ENCODE measurements at regions not wholly inside any gene's neighbourhood (a gene's known extent, or its start where the extent isn't known, plus 50 kb on each side); places are given as distances from the start of the nearest gene placed in this dataset.

DNA sequence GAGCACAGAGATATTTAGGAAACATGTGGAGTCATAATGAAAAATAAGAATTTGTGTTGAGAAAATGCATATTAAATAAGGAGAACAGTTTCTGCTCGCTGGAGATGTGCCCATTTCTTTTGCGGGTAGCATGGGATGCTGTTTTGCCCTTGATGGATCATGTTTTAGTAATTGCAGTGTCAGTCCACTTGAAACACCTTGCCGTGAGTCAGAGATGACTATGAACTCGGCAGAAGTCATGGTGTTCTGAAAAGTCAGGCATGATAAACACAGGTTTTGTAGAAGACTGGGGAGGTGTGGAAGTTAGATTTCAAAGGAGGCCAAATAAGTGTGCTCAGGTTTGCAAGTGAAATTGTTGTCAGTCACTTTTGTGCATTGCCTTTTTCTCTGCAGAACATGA lies 315.0 kb upstream of the LRRC7 start:
- no peak for TF ChIP-seq ZFX (IDR thresholded peaks at IDR 0.05; ENCODE audit: borderline replicate concordance)
- TF ChIP-seq, protein P1, sequence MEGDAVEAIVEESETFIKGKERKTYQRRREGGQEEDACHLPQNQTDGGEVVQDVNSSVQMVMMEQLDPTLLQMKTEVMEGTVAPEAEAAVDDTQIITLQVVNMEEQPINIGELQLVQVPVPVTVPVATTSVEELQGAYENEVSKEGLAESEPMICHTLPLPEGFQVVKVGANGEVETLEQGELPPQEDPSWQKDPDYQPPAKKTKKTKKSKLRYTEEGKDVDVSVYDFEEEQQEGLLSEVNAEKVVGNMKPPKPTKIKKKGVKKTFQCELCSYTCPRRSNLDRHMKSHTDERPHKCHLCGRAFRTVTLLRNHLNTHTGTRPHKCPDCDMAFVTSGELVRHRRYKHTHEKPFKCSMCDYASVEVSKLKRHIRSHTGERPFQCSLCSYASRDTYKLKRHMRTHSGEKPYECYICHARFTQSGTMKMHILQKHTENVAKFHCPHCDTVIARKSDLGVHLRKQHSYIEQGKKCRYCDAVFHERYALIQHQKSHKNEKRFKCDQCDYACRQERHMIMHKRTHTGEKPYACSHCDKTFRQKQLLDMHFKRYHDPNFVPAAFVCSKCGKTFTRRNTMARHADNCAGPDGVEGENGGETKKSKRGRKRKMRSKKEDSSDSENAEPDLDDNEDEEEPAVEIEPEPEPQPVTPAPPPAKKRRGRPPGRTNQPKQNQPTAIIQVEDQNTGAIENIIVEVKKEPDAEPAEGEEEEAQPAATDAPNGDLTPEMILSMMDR (IDR thresholded peaks at IDR 0.05), result no peak
- H3K27ac ChIP-seq, result no peak overlapping the region

DNA sequence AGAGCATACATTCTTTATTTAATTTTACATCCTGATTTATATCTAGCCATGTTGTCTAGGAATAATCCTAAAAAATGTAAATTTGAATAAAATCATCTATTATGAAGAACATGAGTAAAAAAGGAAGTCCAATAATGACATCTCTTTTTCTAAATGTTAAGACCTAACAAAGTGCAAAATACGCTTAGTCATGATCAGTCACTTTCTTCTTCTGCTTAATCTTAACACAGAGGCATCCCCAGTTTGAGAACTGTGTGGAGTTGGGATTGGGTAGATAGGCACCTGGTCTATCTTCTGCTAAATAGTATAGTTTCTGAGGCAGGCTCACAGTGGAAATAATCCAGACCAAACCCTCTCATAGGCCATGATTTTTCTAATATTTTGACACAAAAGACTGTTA lies 311.7 kb upstream of the LRRC7 start:
- no peak for TF ChIP-seq ZFX (IDR thresholded peaks at IDR 0.05; ENCODE audit: borderline replicate concordance)
- TF ChIP-seq, protein P1 (IDR thresholded peaks at IDR 0.05), result no peak
- H3K27ac ChIP-seq, result no peak overlapping the region

DNA sequence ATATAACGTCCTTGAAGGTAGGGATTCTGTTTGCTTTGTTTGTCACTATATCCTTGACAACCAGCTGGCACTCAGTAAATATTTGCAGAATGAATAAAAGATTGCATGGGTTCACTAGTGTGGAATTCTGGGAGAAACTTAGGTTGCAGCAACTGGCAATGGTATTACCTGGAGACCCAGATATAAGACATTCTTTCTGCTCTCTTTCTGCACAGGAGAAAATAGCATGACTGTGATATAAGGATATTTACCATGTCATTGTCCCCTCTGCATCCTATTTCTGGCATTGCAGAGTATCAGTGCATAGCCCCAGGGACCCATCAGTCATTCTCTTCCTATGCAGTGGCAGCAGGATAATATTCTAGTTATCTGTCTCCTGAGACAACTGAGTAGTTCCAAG lies 308.9 kb upstream of the LRRC7 start:
- no peak for TF ChIP-seq ZFX (IDR thresholded peaks at IDR 0.05; ENCODE audit: borderline replicate concordance)
- TF ChIP-seq, protein P1 (IDR thresholded peaks at IDR 0.05), result no peak
- no peak overlapping the region for H3K27ac ChIP-seq

DNA sequence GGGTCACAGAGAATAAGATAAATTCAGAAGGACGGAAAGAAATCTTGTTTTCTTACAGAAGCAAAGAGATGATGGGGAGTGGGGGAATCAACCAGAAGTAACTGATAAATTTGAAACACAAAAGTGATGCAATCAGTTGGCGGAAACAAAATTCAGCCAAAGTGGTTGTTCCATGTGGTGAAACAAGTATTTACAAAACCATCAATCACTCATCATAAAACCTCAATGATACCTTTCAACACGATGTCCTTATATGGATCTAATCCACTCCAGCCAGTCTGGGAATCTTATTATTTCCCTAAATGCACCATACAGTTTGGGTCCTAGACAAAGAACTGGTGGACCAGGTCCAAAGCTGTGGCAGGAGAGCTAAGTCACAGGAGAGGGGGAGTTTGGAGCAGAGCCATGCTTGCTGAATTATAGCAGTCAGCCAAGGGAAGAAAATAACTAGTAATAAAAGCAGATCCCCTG lies 303.8 kb upstream of the LRRC7 start:
- TF ChIP-seq, protein P1 (IDR thresholded peaks at IDR 0.05), result no peak
- no peak for TF ChIP-seq ZFX (IDR thresholded peaks at IDR 0.05; ENCODE audit: borderline replicate concordance)
- H3K27ac ChIP-seq, result no peak overlapping the region

DNA sequence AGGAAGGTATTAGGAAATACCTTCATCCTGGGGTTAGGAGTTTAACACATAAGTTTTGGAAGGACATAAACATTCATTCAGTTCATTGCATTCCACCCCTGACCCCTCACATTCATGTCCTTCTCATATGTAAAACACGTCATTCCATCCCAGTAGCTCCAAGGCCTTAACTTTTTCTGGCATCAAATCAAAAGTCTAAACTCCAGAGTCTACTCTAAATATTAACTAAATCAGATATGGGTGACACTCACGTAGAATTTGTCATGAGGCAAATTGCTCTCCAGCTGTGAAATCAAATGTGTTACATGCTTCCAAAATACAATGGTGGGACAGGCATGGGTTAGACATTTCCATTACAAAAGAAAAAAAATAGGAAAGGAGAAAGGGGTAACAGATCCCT lies 298.2 kb upstream of the LRRC7 start:
- no peak overlapping the region for H3K27ac ChIP-seq
- no peak for TF ChIP-seq ZFX (IDR thresholded peaks at IDR 0.05; ENCODE audit: borderline replicate concordance)
- TF ChIP-seq, protein P1 (IDR thresholded peaks at IDR 0.05), result no peak

DNA sequence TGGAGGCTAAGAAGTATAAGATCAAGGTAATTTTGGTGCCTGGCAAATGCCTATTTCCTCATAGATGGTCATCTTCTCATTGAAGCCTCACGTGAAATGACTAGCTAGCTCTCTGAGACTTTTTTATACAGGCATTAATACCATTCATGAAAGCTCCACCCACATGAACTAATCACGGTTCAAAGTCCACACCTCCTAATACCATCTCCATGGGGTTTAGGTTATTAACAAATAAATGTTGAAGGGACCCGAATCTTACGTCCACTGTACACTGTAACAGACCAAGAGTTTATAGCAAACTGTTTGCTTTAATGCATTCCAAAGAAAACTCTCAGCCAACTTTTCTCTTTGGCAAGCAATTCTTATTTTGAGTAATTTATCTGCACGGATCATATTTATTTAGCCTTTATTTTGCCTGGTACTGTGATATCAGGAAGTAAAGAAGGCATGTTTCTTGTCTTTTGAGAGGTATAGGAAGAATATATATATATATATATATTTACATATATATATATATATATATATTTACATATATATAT lies 296.1 kb upstream of the LRRC7 start:
- no peak overlapping the region for H3K27ac ChIP-seq
- TF ChIP-seq ZFX (IDR thresholded peaks at IDR 0.05; ENCODE audit: borderline replicate concordance), result no peak
- TF ChIP-seq, protein P1 (IDR thresholded peaks at IDR 0.05), result no peak

DNA sequence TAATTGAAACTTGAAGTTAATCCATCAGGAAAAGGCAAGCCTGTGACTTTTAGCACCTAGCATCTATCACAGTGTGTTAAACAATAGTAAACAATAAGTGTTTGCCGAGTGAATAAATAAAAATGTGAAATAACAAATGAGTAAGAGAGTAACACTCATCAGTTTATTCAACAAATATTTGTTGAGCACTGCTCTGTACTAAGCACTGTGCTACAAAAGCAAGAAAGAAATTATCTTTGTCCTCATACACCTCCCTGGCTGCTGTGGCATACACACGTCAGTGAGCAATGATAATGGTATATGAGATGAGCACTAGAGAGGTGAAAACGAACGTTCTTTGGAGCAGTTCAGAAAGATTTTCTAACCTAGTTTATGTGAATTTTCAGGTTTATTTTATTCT lies 295.0 kb upstream of the LRRC7 start:
- TF ChIP-seq, protein P1 (IDR thresholded peaks at IDR 0.05), result no peak
- TF ChIP-seq ZFX (IDR thresholded peaks at IDR 0.05; ENCODE audit: borderline replicate concordance), result no peak
- no peak overlapping the region for H3K27ac ChIP-seq

Data from 22Rv1 (cell line).